ENCODE measurements at regions not wholly inside any gene's neighbourhood (a gene's known extent, or its start where the extent isn't known, plus 50 kb on each side); places are given as distances from the start of the nearest gene placed in this dataset.

DNA sequence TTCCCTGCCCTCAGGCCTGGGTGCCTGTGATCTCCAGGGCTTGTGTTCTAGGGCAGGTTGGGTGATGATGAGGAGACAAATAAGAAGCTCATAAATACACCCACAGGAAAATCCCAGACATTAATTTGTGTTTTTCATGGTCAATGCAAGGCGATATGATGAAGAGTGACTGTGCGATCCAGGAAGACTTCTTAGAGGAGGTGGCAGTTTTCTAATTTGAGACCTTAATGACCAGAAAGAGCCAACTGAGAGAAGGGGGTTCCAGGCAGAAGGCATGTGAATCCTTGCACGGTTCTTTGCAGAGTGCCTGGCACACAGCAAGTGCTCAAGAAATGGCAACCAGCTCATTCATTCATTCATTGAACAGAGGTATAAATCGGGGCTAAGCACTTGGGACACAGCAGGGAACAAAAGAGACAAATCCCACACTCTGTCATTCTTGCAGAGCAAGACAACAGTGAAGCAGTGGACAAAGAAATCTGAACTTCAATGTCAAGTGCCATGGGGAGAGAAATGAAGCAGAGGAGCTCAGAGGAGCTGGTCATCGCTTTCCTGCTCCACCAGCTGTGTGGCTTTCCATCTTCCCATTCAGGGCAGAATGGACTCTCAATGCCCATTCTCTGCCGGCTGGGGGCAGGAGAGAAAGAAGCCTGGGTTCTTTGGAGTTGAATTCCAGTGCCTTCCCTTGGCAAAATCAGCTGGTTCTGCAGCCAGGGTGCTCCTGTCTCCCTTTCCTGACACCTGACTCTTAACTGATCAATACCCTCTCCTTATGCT, 128.3 kb downstream of the AACS start:
- TF ChIP-seq, protein P1, sequence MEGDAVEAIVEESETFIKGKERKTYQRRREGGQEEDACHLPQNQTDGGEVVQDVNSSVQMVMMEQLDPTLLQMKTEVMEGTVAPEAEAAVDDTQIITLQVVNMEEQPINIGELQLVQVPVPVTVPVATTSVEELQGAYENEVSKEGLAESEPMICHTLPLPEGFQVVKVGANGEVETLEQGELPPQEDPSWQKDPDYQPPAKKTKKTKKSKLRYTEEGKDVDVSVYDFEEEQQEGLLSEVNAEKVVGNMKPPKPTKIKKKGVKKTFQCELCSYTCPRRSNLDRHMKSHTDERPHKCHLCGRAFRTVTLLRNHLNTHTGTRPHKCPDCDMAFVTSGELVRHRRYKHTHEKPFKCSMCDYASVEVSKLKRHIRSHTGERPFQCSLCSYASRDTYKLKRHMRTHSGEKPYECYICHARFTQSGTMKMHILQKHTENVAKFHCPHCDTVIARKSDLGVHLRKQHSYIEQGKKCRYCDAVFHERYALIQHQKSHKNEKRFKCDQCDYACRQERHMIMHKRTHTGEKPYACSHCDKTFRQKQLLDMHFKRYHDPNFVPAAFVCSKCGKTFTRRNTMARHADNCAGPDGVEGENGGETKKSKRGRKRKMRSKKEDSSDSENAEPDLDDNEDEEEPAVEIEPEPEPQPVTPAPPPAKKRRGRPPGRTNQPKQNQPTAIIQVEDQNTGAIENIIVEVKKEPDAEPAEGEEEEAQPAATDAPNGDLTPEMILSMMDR (conservative IDR thresholded peaks at IDR 0.05) = peak; percentile 49; the same call in 1 of the 2 replicates
- H3K27ac ChIP-seq = no peak overlapping the region

DNA sequence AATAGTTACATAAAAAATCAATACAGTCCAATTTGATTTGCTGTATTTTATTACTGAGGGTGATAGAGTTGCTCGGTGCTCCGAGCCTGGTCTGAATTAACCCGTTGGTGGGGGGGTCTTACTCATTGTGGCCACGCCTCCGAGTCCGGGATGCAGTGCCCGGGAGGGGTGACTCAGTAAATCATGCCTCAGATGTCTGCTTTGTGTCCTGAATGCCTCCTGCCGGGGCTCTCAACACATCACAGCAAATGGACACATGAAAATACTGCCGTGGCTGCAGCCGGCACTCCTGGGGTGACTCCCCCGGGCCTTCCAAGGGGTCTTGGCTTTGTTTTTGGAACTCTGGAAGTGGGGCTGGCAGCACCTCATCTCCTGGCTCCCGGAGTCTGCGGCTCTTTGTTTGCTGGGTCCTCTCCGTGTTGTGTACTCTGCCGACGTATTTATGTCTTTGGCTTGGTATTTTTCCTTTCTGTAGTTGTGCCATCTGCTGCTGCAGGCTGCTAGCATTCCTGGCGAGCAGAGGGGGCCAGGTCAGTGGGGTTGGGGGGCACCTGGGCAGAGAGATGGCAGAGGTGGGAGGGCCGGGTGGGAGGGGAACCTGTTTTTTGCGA, 129.0 kb downstream of the AACS start:
- TF ChIP-seq, protein P1 (conservative IDR thresholded peaks at IDR 0.05) = no peak; the same call in 1 of the 2 replicates
- no peak overlapping the region for H3K27ac ChIP-seq

DNA sequence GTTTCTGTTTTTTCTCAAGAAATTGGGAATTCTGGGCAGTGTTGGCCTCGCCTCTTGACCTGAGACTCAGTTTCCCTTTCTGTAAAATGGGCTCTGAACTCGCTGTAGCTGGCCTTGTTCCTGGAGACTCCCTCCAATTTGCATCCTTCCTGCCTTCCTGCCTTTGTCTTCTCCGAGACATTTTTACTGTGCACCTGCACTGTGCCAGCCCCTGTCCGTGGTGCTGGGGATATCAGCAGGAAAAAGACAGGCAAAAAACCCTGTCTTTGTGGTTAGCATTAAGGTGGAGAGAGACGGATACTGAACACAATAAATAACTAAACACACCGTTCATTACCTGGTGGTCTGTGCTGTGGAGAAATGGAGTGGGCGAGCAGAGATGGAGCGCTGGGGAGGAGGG, 129.8 kb downstream of the AACS start:
- no peak overlapping the region for H3K27ac ChIP-seq
- TF ChIP-seq, protein P1 (conservative IDR thresholded peaks at IDR 0.05) = no peak

DNA sequence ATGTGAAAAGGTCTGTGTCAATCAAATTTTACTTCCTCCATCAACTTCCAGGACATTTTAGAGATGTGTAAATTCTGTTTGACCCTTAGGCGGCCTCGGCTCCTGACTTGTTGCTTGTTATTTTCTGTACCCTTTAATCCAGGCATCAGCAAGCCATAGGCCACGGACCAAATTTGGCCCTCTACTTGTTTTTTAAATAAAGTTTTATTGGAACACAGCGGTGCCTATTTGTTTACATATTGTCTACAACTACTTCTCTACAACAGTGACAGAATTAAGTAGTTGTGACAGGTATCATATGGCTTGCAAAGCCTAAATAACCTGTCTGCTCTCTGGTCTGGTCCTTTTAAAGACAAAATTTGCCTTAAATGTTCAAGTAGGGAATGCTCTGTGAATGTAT, 132.1 kb downstream of the AACS start:
- H3K27ac ChIP-seq = no peak overlapping the region
- TF ChIP-seq, protein P1 (conservative IDR thresholded peaks at IDR 0.05) = no peak

DNA sequence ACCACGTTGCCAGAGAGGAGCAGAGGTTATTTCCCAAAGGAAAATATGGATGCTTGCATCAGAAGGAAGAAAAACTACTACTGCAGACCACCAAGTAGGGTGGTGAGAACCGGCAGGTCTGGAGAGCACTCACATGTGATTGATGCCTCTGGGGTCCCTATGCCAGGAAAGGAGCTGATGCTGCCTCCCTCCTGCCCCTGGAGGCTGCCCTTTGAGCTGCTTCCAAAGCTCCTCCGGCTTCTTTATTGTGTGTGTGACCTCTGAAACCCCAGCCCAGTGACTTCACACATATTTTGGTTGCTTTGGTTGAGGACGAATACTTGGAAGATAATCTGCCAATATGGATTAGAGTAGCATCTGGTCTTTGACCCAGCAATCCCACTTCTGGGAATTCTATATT, 133.4 kb downstream of the AACS start:
- no peak overlapping the region for H3K27ac ChIP-seq
- TF ChIP-seq, protein P1 (conservative IDR thresholded peaks at IDR 0.05) = no peak

DNA sequence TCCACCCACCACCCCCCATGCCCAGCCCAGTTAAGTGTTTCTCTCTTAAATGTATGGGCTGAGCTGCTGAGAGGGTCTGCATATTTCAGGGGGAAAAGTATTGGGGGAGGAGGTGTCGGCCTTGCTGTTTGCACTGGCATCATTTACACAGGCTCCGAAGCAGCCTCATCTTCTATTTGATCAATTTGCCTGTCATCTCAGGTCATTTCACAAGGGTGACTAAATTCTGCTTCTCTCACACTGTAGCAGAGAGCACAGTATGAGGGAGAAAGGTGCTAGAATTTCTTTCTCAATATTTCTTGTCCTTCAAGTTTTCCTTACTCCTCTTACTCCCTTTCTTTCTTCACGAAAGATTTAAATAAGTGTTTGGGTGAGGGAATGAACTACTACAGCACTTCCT, 135.9 kb downstream of the AACS start:
- TF ChIP-seq, protein P1 (conservative IDR thresholded peaks at IDR 0.05) = no peak
- H3K27ac ChIP-seq = no peak overlapping the region

DNA sequence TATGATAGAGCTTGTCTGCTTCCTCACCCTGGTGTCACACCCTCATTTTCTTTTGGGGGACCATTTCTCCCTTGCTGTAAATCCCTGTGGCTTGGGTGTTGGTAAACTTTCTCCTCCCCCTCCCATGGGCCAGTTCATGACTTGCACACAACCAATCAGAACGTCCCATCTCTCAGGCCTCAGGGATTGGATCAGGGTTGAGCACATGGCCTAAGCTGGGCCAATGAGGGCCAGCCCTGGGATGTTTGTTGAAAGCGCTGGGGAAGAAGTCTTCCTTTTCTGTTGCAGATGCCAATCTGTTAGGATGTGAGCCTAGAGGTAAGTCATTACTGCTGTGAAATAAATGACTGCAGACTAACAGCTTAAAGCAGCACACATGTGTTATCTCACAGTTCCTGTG, 136.7 kb downstream of the AACS start:
- TF ChIP-seq, protein P1 (conservative IDR thresholded peaks at IDR 0.05) = no peak
- no peak overlapping the region for H3K27ac ChIP-seq

Data from VCaP (cell line).